NCI-H2107 treated with DMSO at 0.1 percent for 48 hours (cell line): ENCODE measurements at regions not wholly inside any gene's neighbourhood (a gene's known extent, or its start where the extent isn't known, plus 50 kb on each side); places are given as distances from the start of the nearest gene placed in this dataset.
A peak's percentile ranks its signal among the peaks of the same experiment; 100 is the strongest.
"Not testable (repeated sequence)": the region's sequence is repeated elsewhere in the genome, so short reads cannot be mapped to it uniquely, and the experiment has no call there.

ENCODE experiments used
- DNase-seq: peaks from one replicate; lab custom pipeline; 2025; ENCODE audit not compliant: unreplicated experiment; lab: John Stamatoyannopoulos, UW

DNA sequence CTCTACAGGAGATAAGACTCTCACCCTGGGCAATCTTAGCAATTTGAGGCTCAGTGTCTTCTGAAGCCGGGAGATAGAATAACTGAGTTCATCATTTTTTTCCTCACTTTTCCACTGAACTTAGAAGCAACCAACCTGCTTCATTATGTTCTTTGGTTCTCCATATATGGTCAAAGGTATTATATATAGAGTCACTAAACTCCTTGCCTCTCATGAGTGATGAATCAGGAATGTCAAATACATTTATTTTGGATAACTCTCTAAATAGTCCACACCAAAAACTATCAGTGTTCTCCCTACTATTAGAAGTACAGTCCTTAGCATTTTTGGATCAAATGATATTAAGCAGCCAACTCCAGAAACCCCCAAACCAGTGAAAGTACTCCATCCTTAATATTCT lies 421.5 kb upstream of the EPHA5 start:
- no peak for DNase-seq

DNA sequence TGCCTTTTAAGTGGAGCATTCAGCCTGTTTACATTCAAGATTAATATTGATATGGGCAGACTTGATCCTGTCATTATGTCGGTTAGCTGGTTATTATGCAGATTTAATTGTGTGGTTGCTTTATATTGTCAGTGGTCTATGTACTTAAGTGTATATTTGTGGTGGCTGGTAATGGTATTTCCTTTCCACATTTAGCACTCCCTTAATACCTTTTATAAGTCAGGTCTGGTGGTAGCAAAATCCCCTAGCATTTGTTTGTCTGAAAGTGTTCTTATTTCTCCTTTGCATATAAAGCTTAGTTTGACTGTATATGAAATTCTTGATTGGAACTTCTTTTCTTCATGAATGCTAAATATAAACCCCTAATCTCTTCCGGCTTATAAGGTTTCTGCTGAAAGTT lies 403.7 kb upstream of the EPHA5 start:
- DNase-seq: no peak

DNA sequence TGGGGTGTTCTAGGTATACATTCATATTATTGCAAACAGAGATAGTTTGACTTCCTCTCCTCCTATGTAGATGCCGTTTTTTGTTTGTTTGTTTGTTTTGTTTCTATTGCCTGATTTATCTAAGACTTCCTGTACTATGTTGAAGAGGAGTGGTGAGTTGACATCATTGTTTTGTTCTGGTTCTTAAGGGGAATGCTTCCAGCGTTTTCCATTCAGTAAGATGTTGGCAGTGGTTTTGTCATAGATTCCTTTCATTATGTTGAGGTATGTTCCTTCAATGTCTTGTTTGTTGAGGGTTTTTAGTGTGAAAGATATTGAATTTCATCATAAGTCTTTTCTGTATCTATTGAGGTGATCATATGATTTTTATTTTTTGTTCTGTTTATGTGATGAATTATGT lies 401.6 kb upstream of the EPHA5 start:
- no peak for DNase-seq

DNA sequence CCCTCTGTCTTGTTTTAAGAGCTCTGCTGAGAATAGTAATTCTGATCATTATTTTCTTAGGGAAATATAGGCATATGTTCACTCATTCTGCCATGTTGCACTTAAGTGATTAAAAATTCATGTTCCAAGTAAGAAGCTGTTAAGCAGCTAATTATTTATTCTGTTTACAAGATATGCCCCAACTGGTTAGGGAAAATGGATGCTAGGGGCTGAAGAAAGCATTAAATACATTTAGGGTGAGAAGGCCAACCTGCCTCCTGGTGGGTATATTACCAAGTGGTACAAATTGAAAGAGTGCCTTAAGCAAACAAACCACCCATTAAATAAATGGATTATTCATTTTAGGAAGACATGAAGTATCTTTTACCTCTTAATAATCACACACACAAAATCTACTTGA lies 392.6 kb upstream of the EPHA5 start:
- DNase-seq: no peak

- no peak for DNase-seq
These were observed 391.8 kb upstream of the EPHA5 start for GRCh38 chr4:66062044-66062443.

DNA sequence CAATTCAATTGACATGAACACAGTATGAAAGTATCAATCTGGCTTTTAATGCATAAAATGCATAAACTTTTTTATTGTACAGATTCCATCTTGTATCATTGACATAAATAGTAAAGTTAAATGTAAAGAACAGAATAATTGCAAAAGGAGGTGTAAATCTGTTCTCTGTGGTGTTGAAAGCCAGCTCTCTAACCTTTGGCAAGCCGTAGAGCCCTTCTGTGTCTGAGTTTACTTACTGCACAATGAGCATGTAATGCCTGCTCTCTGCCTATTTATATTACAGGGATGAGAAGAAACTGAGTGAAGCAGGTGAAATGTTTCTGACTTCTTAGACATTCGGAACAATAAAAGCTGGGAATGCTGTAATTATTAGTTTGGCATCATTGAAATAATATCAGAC lies 389.3 kb upstream of the EPHA5 start:
- DNase-seq: no peak

GRCh38 chr4:66059136-66059535 lies 388.8 kb upstream of the EPHA5 start:
- no peak for DNase-seq

- DNase-seq: no peak
These were observed 385.7 kb upstream of the EPHA5 start for GRCh38 chr4:66055999-66056398.

GRCh38 chr4:66052426-66052825 lies 382.1 kb upstream of the EPHA5 start:
- DNase-seq: no peak

DNA sequence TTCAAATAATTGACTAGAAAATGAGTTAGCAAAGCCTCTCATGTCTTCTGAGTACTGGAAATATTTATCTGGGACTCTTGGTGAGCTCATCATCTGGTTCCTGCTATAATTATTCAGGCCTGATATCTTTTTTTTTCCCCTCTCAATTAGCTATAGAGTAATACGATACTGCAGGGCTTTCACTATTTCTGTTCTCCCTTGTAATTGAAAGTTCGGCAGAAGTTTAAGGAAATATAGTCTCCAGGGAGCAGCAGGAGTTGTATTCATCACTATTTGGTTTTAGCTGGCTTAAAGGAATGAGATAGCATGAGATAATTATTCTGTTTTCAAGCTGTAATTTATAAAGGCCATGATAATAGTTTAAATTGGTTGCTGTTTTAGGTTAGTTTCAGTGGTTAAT lies 378.6 kb upstream of the EPHA5 start:
- DNase-seq: peak; percentile 15

GRCh38 chr4:66045913-66046312 lies 375.6 kb upstream of the EPHA5 start:
- DNase-seq: no peak

DNA sequence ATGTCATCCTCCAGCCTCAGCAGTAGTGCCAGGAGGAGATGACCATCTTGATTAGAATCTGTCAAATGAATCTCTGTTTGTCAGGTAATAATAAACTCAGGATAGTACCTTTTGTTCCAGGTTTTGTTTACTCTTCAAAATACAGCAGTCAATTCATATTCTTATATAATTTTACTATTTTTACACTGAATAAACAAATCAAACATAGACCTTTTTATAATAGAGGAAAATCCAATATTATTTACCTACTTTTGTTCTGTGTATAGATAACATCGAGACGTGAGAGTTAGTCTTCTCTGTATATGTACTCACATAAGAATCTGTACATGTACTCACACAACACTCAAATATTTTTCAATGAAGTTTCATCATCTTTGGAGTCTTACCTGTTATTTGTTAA lies 365.4 kb upstream of the EPHA5 start:
- no peak for DNase-seq

DNA sequence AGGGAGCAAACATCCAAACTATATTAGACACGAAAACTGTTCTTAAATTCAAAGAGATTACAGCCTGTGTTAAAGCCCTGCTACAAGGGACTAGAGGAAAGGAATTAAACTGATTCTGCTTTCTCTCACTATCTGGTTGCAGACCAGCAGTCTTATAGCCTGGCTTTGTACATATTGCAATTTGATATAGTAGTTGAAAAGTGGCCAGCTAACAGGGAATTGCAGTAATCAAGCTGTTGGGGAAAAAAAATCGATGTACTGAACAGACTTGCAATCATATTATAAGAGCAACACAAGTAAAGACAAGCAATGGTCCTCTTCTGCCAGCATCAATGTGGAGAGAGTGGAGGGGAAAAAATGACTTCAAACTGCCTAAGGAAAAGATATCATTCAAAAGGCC lies 364.4 kb upstream of the EPHA5 start:
- DNase-seq: peak; percentile 24

DNA sequence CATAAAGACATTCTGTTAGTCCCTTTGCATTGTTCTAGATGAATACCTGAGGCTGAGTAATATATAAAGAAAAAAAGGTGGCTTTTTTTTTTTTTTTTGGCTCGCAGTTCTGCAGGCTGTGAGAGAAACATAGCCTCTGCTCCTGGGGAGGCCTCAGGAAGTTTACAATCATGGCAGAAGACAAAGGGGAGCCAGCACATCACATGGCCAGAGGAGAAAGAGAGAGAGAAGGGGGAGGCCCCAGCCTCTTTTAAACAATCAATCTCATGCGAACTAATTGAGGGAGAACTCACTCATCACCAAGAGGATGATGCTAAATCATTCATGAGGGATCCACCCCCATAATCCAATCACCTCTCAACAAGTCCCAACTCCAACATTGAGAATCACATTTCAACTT lies 364.0 kb upstream of the EPHA5 start:
- no peak for DNase-seq

DNA sequence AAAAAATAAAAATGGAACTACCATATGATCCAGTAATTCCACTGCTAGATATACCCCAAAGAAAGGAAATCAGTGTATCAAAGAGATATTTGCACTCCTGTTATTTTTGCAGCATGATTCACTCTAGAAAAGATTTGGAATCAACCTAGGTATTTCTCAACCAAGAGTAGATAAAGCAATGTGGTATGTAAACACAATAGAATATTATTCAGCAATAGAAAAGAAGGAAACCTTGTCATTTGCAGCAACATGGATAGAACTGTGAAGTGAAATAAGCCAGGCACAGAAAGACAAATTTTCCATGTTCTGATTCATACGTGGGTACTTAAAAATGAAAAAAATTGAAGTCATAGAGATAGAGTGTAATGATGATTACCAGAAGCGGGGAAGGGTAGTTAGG lies 362.3 kb upstream of the EPHA5 start:
- no peak for DNase-seq

DNA sequence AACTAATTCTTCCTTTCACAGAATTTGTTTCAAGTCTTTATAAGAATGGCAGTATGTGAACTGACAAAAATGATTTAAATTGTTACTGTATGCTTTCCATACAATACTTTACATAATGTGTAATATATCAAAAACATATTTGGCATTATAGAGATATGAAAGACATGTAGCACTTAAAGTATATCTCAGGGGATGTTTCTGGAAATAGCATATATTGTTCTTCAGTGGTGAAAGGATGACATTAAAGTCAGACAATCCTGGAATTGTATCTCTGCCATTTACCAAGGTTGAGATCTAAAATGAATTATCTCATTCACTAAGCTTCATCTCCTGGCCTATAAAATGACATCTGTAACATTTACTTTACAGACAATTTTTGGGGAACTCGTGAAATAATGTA lies 358.4 kb upstream of the EPHA5 start:
- no peak for DNase-seq

DNA sequence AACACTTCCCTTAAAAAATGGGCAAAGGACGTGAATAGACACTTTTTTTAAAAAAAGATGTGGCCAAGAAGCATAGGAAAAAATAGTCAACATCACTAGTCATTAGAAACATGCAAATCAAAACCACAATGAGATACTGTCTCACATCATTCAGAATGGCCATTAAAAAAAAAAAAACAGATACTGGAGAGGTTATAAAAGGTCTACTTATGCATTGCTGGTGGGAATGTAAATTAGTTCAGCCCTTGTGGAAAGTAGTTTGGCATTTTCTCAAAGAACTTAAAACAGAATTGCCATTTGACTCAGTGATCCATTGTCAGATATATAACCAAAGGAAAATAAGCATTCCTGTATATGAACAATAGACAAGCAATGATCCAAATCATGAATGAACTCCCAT lies 352.8 kb upstream of the EPHA5 start:
- DNase-seq: no peak

DNA sequence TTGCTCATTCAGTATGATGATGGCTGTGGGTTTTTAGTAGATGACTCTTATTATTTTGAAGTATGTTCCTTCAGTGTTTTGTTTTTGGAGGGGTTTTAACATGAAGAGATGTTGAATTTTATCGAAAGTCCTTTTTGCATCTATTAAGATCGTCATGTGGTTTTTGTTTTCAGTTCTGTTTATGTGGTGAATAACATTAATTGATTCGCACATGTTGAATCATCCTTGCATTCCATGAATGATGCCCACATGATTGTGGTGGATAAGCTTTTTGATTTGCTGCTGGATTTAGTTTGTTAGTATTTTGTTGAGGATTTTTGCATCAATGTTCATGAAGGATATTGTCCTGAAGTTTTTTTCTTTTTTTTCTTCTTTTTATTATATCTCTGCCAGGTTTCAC lies 347.4 kb upstream of the EPHA5 start:
- no peak for DNase-seq

DNA sequence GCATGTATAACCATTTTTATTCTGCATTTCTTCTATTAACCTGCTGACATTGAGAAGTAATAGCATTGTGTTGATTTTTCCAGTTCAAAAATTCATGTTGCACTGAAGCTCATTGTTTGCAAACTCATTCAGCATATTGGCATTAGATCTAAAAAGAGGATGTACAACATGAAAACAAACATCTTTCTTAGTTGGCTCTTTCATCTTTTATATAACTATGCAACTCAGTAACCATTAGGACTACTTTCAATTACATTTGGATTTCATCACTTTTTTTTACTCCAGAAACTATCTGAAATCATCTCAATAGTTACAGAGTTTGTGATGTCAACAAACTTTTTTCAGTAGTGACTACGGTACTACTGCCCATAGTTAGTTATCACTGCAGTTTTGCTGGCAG lies 346.0 kb upstream of the EPHA5 start:
- no peak for DNase-seq

- no peak for DNase-seq
These were observed 344.0 kb upstream of the EPHA5 start for GRCh38 chr4:66014146-66014765.

- no peak for DNase-seq
These were observed 330.3 kb upstream of the EPHA5 start for GRCh38 chr4:66000510-66001117.

DNA sequence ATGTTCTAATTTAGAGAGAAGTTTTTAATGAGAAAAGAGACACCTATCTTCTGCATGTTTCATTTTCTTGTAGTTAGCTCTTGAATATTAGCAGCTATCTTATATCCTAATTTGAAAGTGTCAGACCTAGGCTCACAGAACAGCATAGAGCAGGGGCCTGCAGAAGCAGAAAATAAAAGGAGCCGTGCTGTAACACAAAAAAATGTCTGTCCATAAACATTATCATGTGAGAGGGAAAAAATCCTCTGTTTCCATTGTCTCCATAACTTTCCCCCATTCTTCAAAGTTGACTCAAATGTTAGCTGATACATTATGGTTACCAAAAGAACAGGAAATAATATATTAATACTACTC lies 329.2 kb upstream of the EPHA5 start:
- DNase-seq: no peak

DNA sequence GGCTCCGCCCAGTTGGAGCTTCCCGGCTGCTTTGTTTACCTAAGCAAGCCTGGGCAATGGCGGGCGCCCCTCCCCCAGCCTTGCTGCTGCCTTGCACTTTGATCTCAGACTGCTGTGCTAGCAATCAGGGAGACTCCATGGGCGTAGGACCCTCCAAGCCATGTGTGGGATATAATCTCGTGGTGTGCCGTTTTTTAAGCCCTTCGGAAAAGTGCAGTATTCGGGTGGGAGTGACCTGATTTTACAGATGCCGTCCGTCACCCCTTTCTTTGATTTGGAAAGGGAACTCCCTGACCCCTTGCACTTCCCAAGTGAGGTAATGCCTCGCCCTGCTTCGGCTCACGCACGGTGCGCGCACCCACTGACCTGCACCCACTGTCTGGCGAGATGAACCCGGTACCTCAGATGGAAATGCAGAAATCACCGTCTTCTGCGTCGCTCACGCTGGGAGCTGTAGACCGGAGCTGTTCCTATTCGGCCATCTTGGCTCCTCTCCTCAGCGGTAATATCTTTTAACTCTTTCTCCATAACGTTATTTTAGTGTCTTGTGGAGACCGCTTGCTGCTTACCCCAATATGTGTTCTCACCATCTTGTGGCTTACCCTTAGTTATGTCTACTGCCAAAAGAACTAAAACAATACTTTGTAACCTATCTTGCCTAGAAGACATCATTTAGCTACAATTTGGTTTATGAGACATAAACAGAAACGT lies 328.7 kb upstream of the EPHA5 start:
- not testable (repeated sequence) for DNase-seq
